K562 (cell line): ENCODE measurements at regions not wholly inside any gene's neighbourhood (a gene's known extent, or its start where the extent isn't known, plus 50 kb on each side); places are given as distances from the start of the nearest gene placed in this dataset.

Experiments
- TF ChIP-seq, protein P1 (sequence below), 2 experiments: fragments of 450-650 bp in 1 of 2; sonication (generic) in 1 of 2; formaldehyde crosslinking in 1 of 2; IDR thresholded peaks in 1 of 2; conservative IDR thresholded peaks in 1 of 2; 2 replicates each; pipeline versions ENCODE4 v1.6.1 to v1.8.1; 2016 to 2023; ENCODE audit warnings: mild to moderate bottlenecking in 2 of 2, moderate library complexity in 2 of 2, inconsistent platforms in 1 of 2, missing genetic modification reagents in 1 of 2
- TF ChIP-seq, protein P2 (sequence below), 2 experiments: fragments of 450-650 bp; IDR thresholded peaks; 2 replicates each; pipeline ENCODE4 v1.6.1; 2016; ENCODE audit warnings: mild to moderate bottlenecking in 2 of 2, borderline replicate concordance in 1 of 2, low read depth in 1 of 2, moderate library complexity in 1 of 2

DNA sequence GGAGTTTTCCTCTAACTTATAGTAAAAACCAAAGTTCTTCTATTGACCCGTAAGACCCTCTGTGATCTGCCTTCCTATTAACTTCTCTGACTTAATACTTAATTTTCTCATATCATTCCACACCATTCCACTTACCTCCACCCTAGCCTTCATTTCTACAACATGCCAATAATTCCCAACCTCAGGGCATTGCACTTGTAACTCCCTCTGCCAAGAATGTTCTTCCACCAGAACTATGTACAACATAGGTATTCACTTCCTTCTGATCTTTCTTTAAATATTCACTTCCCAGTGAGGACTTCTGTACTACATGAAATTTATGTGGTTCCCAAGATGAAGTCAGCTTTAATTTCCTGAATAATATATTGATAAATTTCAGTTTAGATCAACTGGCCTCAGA is 531.7 kb downstream of the LRFN5 start (continued):
- TF ChIP-seq, protein P1, sequence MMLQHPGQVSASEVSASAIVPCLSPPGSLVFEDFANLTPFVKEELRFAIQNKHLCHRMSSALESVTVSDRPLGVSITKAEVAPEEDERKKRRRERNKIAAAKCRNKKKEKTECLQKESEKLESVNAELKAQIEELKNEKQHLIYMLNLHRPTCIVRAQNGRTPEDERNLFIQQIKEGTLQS (IDR thresholded peaks at IDR 0.05): no peak
- TF ChIP-seq, protein P1 (CRISPR knock-in tag; conservative IDR thresholded peaks at IDR 0.05): no peak
- TF ChIP-seq, protein P2, sequence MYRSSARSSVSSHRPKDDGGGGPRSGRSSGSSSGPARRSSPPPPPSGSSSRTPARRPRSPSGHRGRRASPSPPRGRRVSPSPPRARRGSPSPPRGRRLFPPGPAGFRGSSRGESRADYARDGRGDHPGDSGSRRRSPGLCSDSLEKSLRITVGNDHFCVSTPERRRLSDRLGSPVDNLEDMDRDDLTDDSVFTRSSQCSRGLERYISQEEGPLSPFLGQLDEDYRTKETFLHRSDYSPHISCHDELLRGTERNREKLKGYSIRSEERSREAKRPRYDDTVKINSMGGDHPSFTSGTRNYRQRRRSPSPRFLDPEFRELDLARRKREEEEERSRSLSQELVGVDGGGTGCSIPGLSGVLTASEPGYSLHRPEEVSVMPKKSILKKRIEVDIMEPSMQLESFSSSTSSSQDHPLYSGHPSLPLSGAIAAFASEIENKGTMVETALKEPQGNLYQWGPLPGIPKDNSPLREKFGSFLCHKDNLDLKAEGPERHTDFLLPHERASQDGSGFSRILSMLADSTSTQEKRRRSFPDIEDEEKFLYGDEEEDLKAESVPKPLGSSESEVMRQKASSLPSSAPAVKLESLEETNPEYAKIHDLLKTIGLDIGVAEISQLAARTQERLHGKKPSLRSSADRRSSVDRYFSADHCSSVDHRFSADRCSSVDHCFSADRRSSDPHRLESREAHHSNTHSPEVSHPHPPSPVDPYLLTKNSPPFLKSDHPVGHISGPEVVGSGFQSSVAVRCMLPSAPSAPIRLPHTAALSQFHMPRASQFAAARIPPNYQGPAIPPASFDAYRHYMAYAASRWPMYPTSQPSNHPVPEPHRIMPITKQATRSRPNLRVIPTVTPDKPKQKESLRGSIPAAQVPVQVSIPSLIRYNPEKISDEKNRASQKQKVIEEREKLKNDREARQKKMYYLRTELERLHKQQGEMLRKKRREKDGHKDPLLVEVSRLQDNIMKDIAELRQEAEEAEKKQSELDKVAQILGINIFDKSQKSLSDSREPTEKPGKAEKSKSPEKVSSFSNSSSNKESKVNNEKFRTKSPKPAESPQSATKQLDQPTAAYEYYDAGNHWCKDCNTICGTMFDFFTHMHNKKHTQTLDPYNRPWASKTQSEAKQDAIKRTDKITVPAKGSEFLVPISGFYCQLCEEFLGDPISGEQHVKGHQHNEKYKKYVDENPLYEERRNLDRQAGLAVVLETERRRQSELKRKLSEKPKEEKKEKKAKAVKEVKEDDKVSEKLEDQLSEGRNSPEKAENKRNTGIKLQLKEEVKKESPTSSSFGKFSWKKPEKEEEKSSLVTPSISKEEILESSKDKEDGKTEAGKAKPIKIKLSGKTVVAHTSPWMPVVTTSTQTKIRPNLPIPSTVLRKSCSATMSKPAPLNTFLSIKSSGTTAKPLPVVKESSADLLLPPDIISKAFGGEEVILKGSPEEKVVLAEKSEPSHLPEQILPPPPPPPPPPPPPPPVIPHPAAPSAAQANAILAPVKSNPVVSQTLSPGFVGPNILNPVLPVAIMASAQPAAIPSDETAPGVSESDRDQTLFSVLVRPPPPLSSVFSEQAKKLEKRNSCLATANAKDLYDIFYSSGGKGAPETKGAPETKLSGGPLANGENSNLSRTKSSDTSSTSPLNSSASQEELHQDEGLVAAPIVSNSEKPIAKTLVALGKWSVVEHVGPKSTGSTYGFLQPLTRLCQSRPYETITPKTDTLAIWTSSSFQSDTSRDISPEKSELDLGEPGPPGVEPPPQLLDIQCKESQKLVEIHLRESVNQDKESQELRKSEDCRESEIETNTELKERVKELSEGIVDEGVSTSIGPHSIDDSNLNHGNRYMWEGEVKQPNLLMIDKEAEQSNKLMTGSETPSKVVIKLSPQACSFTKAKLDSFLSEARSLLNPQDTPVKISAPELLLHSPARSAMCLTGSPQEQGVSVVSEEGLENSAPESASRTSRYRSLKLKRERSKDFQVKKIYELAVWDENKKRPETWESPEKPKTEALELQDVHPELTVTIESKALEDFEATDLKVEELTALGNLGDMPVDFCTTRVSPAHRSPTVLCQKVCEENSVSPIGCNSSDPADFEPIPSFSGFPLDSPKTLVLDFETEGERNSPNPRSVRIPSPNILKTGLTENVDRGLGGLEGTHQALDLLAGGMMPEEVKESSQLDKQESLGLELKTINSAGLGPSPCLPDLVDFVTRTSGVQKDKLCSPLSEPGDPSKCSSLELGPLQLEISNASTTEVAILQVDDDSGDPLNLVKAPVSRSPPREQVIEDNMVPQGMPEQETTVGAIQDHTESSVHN (IDR thresholded peaks at IDR 0.05; ENCODE audit: borderline replicate concordance in 1 of 2, low read depth in 1 of 2): no peak
- TF ChIP-seq, all 486 proteins: peak for 0
